ENCODE measurements at regions not wholly inside any gene's neighbourhood (a gene's known extent, or its start where the extent isn't known, plus 50 kb on each side); places are given as distances from the start of the nearest gene placed in this dataset.

- intact Hi-C loops (cut with DNase I) = no loop called here
- DNase-seq = peak in 1 of 10 donors; percentile 5
Measured at GRCh38 chr4:8702516-8703400, 110.2 kb downstream of the CPZ start.

GRCh38 chr4:8702020-8702495 is 109.5 kb downstream of the CPZ start:
- intact Hi-C loops (cut with DNase I) = no loop called here

GRCh38 chr4:8701126-8702019 is 108.8 kb downstream of the CPZ start:
- intact Hi-C loops (cut with DNase I) = no loop called here
- DNase-seq = peak in 1 of 10 donors; percentile 3

More at GRCh38 chr4:8702020-8702495, 109.5 kb downstream of the CPZ start:
- no peak for DNase-seq

GRCh38 chr4:8700531-8700930 is 108.0 kb downstream of the CPZ start:
- intact Hi-C loops (cut with DNase I) = no loop called here
- DNase-seq = no peak

- DNase-seq = peak in 2 of 10 donors; percentile 77 to 81
- intact Hi-C loops (cut with DNase I) = no loop called here
Measured at GRCh38 chr4:8699479-8700145, 107.0 kb downstream of the CPZ start.

- peak in 2 of 10 donors; percentile 1 to 29 for DNase-seq
Measured at GRCh38 chr4:8699063-8699385, 106.5 kb downstream of the CPZ start.

GRCh38 chr4:8698341-8699062 is 105.9 kb downstream of the CPZ start:
- intact Hi-C loops (cut with DNase I) = no loop called here
- peak in 1 of 10 donors; percentile 72 for DNase-seq

More at GRCh38 chr4:8699063-8699385, 106.5 kb downstream of the CPZ start:
- intact Hi-C loops (cut with DNase I) = no loop called here

- intact Hi-C loops (cut with DNase I) = no loop called here
- DNase-seq = peak in 1 of 10 donors; percentile 24
Measured at GRCh38 chr4:8697826-8698225, 105.3 kb downstream of the CPZ start.

GRCh38 chr4:8696369-8697127 is 104.0 kb downstream of the CPZ start:
- DNase-seq = no peak
- intact Hi-C loops (cut with DNase I) = no loop called here

- DNase-seq = no peak
Measured at GRCh38 chr4:8695237-8696219, 103.0 kb downstream of the CPZ start.

GRCh38 chr4:8694651-8695151 is 102.1 kb downstream of the CPZ start:
- DNase-seq = peak in 2 of 10 donors; percentile 58 to 77
- intact Hi-C loops (cut with DNase I) = no loop called here

More at GRCh38 chr4:8695237-8696219, 103.0 kb downstream of the CPZ start:
- intact Hi-C loops (cut with DNase I) = no loop called here

GRCh38 chr4:8694226-8694625 is 101.7 kb downstream of the CPZ start:
- intact Hi-C loops (cut with DNase I) = no loop called here
- peak in 1 of 10 donors; percentile 77 for DNase-seq

GRCh38 chr4:8691151-8691775 is 98.7 kb downstream of the CPZ start:
- intact Hi-C loops (cut with DNase I) = no loop called here
- no peak for DNase-seq

GRCh38 chr4:8690216-8691150 is 97.9 kb downstream of the CPZ start:
- peak in 1 of 10 donors; percentile 77 for DNase-seq
- intact Hi-C loops (cut with DNase I) = no loop called here

GRCh38 chr4:8689741-8690140 is 97.2 kb downstream of the CPZ start:
- DNase-seq = peak in 1 of 10 donors; percentile 35
- intact Hi-C loops (cut with DNase I) = loop anchor here (5.0 kb wide), 1 partner anchor 198 kb away; no protein-coding TSS in a partner anchor

GRCh38 chr4:8688908-8689445 is 96.4 kb downstream of the CPZ start:
- intact Hi-C loops (cut with DNase I) = loop anchor here (5.0 kb wide), 1 partner anchor 198 kb away; no protein-coding TSS in a partner anchor
- DNase-seq = peak in 1 of 10 donors; percentile 60
